LNCaP clone FGC (cell line): ENCODE measurements at regions not wholly inside any gene's neighbourhood (a gene's known extent, or its start where the extent isn't known, plus 50 kb on each side); places are given as distances from the start of the nearest gene placed in this dataset.

Source experiments
- DNase-seq: peaks from one replicate; pipeline ENCODE4 v3.0.0-alpha.2; 2011; ENCODE audit warnings: low read depth
- H3K4me3 ChIP-seq: 2 replicates; pipeline ENCODE4 v1.5.1; 2011; ENCODE audit warnings: mild to moderate bottlenecking, low read depth, low read length, control low read depth
- CTCF ChIP-seq: IDR thresholded peaks from 2 replicates; pipeline ENCODE4 v1.5.1; 2012; ENCODE audit warnings: mild to moderate bottlenecking; ENCODE audit not compliant: control insufficient read depth, insufficient read depth; ENCODE audit errors: extremely low read depth

GRCh38 chr18:43175257-43175656 is 59.8 kb upstream of the RIT2 start:
- no peak for TF ChIP-seq CTCF

GRCh38 chr18:43170586-43170985 is 55.1 kb upstream of the RIT2 start:
- no peak for DNase-seq
- TF ChIP-seq CTCF: no peak
- H3K4me3 ChIP-seq: no peak overlapping the region

More at GRCh38 chr18:43175257-43175656, 59.8 kb upstream of the RIT2 start:
- H3K4me3 ChIP-seq: no peak overlapping the region
- peak; percentile 76 for DNase-seq
